Transverse colon (tissue), 4 donors: ENCODE measurements at regions not wholly inside any gene's neighbourhood (a gene's known extent, or its start where the extent isn't known, plus 50 kb on each side); places are given as distances from the start of the nearest gene placed in this dataset.

Source experiments
- DNase-seq: peaks from one replicate; pipeline ENCODE4 v3.0.0-alpha.2; 2019
- H3K27ac ChIP-seq, 4 donors: fragments of 200-600 bp; sonication (generic); 2 replicates each; pipeline ENCODE4 v1.5.1; 2016 to 2018; ENCODE audit warnings: inconsistent platforms in 4 of 4
- H3K27me3 ChIP-seq: fragments of 200-600 bp; sonication (generic); 2 replicates; pipeline ENCODE4 v1.5.1; 2017; ENCODE audit warnings: inconsistent platforms
- H3K36me3 ChIP-seq, 4 donors: fragments of 200-600 bp; sonication (generic); 2 replicates each; pipeline ENCODE4 v1.5.1; 2017 to 2019; ENCODE audit warnings: inconsistent platforms in 4 of 4
- H3K4me1 ChIP-seq, 4 donors: fragments of 200-600 bp; sonication (generic); 2 replicates each; pipeline ENCODE4 v1.5.1; 2017 to 2020; ENCODE audit warnings: inconsistent platforms in 4 of 4
- H3K4me3 ChIP-seq, 4 donors: fragments of 200-600 bp; sonication (generic); 1 replicate in 1 of 4; 2 replicates in 3 of 4; pipeline versions ENCODE4 v1.5.1 to v1.6.1; 2017 to 2019; ENCODE audit warnings: inconsistent platforms in 4 of 4
- H3K9me3 ChIP-seq, 2 donors: fragments of 200-600 bp; sonication (generic); 2 replicates each; pipeline ENCODE4 v1.5.1; 2017 to 2019; ENCODE audit warnings: inconsistent platforms in 2 of 2
- CTCF ChIP-seq, 5 experiments: fragments of 200-600 bp in 3 of 5; fragments of 450-650 bp in 2 of 5; sonication (generic) in 3 of 5; IDR thresholded peaks; 1 replicate in 2 of 5; 2 replicates in 3 of 5; pipeline ENCODE4 v1.5.1; 2016 to 2017; ENCODE audit warnings: antibody characterized with exemption in 5 of 5, inconsistent platforms in 3 of 5, mild to moderate bottlenecking in 2 of 5, moderate library complexity in 1 of 5
- EP300 ChIP-seq: sonication (generic); formaldehyde crosslinking; IDR thresholded peaks from one replicate; pipeline ENCODE4 v1.6.1; 2017; ENCODE audit warnings: antibody characterized with exemption, low read depth
- POLR2A ChIP-seq: fragments of 450-650 bp; IDR thresholded peaks from one replicate; pipeline ENCODE4 v1.6.1; 2016; ENCODE audit warnings: antibody characterized with exemption, mild to moderate bottlenecking, moderate library complexity
- POLR2AphosphoS5 ChIP-seq, 3 donors: sonication (generic); formaldehyde crosslinking; IDR thresholded peaks; one replicate each; pipeline ENCODE4 v1.6.1; 2016; ENCODE audit warnings: antibody characterized with exemption in 3 of 3
- WGBS, 2 donors: methylation state at CpG; one replicate each; pipeline ENCODE4 v1.1.5; 2018; ENCODE audit warnings: low coverage in 1 of 2; 5-methylcytosine and 5-hydroxymethylcytosine counted together
- in situ Hi-C, 4 donors: fragments of 200-750 bp; cut with MboI; loops; one replicate each; pipeline versions ENCODE4 v1.15.0 to v1.15.1; 2017; ENCODE audit warnings: low sequenced_read_pairs in 3 of 4, low pct_ligation_motif_present in 1 of 4, low pct_unique_long_range_greater_than_20kb in 1 of 4
- intact Hi-C: fragments of 100-400 bp; cut with DNase I; formaldehyde crosslinking; loops from one replicate; pipeline ENCODE4 v1.15.1; 2023; ENCODE audit warnings: low total_unique reads

DNA sequence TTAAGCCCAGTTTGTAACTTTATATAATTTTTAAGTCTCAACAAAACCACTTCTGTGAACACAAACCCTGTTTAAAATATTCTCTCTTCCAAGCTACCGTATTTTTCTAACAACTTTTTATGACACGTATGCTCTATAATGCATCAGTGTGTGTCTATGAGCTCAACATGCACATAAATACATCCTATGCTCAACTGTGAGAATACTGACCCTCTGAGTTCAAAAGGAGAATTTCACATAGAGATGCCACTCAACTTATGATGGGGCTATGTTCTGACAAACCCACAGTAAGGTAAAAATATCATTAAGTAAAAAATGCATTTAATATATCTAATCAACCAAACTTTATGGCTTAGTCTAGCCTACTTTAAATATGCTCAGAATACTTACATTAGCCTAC is 1139.7 kb upstream of the SPRY2 start:
- 34 to 52% methylated on average over 2 of the region's 2 CpGs for WGBS, 2 donors
- DNase-seq, result no peak
- intact Hi-C loops, result no loop called here
- Histone ChIP-seq H3K27ac (no peak overlapping the region), H3K4me3 (no peak overlapping the region), H3K4me1 (no peaks in the 10 kb centered on the region), H3K36me3 (no peaks in the 10 kb centered on the region), H3K27me3 (no peaks in the 10 kb centered on the region), H3K9me3 (no peaks in the 10 kb centered on the region)
- in situ Hi-C loops, result no loop called here
- TF ChIP-seq POLR2A (no peak), CTCF (IDR thresholded peaks at IDR 0.05) (peak in 3 of 5 experiments; percentile 26 to 43 (median 33))

DNA sequence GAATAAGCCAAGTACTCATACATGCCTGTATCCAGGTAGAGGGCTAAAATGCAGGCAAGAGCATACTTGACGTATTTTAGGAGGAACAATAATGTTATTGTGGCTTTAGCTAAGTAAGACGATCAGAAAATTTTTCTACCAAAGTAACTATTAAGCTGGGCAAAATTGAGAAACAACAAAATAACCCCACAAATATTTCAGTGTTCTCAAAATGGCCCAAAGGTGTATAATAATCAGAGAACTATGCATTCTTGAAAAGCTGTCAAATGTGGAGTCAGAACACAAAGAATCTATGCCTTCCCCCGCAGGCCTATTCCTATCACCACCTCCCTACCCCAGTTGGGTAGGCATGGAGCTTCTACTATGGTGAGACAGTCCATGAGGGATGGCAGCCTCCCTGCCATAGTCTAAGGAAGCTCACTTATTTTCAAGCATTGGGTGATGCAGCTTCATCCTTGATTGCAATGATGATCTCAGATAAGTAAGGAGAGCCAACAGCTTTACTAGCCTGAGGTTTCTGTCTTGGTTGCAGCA is 1132.5 kb upstream of the SPRY2 start:
- Histone ChIP-seq H3K36me3 (no peaks in the 10 kb centered on the region), H3K27ac (no peak overlapping the region), H3K4me1 (no peaks in the 10 kb centered on the region), H3K27me3 (no peaks in the 10 kb centered on the region), H3K9me3 (no peaks in the 10 kb centered on the region), H3K4me3 (no peak overlapping the region)
- WGBS, 2 donors, result 81 to 96% methylated on average over 3 of the region's 3 CpGs
- DNase-seq, result no peak
- in situ Hi-C loops, result no loop called here
- TF ChIP-seq EP300, result no peak
- TF ChIP-seq POLR2AphosphoS5 (IDR thresholded peaks at IDR 0.05), result no peak
- no peak for TF ChIP-seq CTCF (IDR thresholded peaks at IDR 0.05)
- no peak for TF ChIP-seq POLR2A
- intact Hi-C loops, result no loop called here

GRCh38 chr13:81458170-81458569 is 1117.2 kb upstream of the SPRY2 start:
- WGBS, 2 donors, result 87% methylated on average over 3 of the region's 3 CpGs
- Histone ChIP-seq H3K27me3 (no peaks in the 10 kb centered on the region), H3K36me3 (no peaks in the 10 kb centered on the region), H3K27ac (no peak overlapping the region), H3K9me3 (no peaks in the 10 kb centered on the region), H3K4me3 (no peak overlapping the region), H3K4me1 (no peaks in the 10 kb centered on the region)
- TF ChIP-seq EP300 (no peak), CTCF (IDR thresholded peaks at IDR 0.05) (no peak)
- DNase-seq, result no peak
- in situ Hi-C loops, result no loop called here
- intact Hi-C loops, result no loop called here

- in situ Hi-C loops (no loop called here), intact Hi-C loops (no loop called here)
- no peaks in the 10 kb centered on the region for H3K4me1 ChIP-seq
- DNase-seq, result no peak
- no peak for TF ChIP-seq POLR2A
- no peak for TF ChIP-seq POLR2AphosphoS5 (IDR thresholded peaks at IDR 0.05)
- TF ChIP-seq CTCF (IDR thresholded peaks at IDR 0.05), result no peak
- no peak for TF ChIP-seq EP300
- H3K27ac ChIP-seq, result no peak overlapping the region
- no peaks in the 10 kb centered on the region for H3K36me3 ChIP-seq
- H3K27me3 ChIP-seq, result no peaks in the 10 kb centered on the region
- no peaks in the 10 kb centered on the region for H3K9me3 ChIP-seq
- no peak overlapping the region for H3K4me3 ChIP-seq
Measured at GRCh38 chr13:81446441-81446840, 1105.5 kb upstream of the SPRY2 start.
